Breast epithelium (tissue), 4 donors: ENCODE measurements at regions not wholly inside any gene's neighbourhood (a gene's known extent, or its start where the extent isn't known, plus 50 kb on each side); places are given as distances from the start of the nearest gene placed in this dataset.

Experiments used
- DNase-seq, 2 donors: peaks; one replicate each; pipeline ENCODE4 v3.0.0-alpha.2; 2019; ENCODE audit warnings: low spot score in 2 of 2
- H3K27ac ChIP-seq, 2 donors: fragments of 200-600 bp; sonication (generic) in 1 of 2; one replicate each; pipeline ENCODE4 v1.5.1; 2016 to 2019; ENCODE audit warnings: mild to moderate bottlenecking in 1 of 2
- H3K27me3 ChIP-seq, 2 donors: fragments of 200-600 bp; sonication (generic) in 1 of 2; one replicate each; pipeline versions ENCODE4 v1.5.1 to v1.6.0; 2017 to 2019; ENCODE audit warnings: control low read depth in 1 of 2, mild to moderate bottlenecking in 1 of 2
- H3K36me3 ChIP-seq: fragments of 200-600 bp; one replicate; pipeline ENCODE4 v1.5.1; 2019
- H3K4me1 ChIP-seq, 2 donors: fragments of 200-600 bp; sonication (generic); one replicate each; pipeline ENCODE4 v1.5.1; 2016 to 2019; ENCODE audit warnings: control low read depth in 1 of 2
- H3K4me3 ChIP-seq, 3 donors: fragments of 200-600 bp; sonication (generic); 1 replicate in 2 of 3; 2 replicates in 1 of 3; pipeline ENCODE4 v1.5.1; 2016 to 2019; ENCODE audit warnings: mild to moderate bottlenecking in 3 of 3, moderate library complexity in 2 of 3
- H3K9me3 ChIP-seq, 2 donors: fragments of 200-600 bp; sonication (generic) in 1 of 2; one replicate each; pipeline ENCODE4 v1.5.1; 2016 to 2019; ENCODE audit warnings: control low read depth in 1 of 2
- POLR2A ChIP-seq: fragments of 450-650 bp; IDR thresholded peaks from one replicate; pipeline ENCODE4 v1.6.1; 2016; ENCODE audit warnings: antibody characterized with exemption, mild to moderate bottlenecking, moderate library complexity
- POLR2AphosphoS5 ChIP-seq, 3 donors: sonication (generic); formaldehyde crosslinking; IDR thresholded peaks; one replicate each; pipeline ENCODE4 v1.6.1; 2017; ENCODE audit warnings: antibody characterized with exemption in 3 of 3
- intact Hi-C: fragments of 100-400 bp; cut with DNase I; formaldehyde crosslinking; loops from one replicate; pipeline ENCODE4 v1.15.1; 2023; ENCODE audit warnings: low total_unique reads
- TF ChIP-seq, protein P1 (sequence below), 3 donors: fragments of 450-650 bp; IDR thresholded peaks; one replicate each; pipeline ENCODE4 v1.5.1; 2016 to 2017; ENCODE audit warnings: antibody characterized with exemption in 3 of 3, mild to moderate bottlenecking in 3 of 3, moderate library complexity in 3 of 3

GRCh38 chr2:40548521-40548920 is 96.6 kb upstream of the SLC8A1 start:
- Histone ChIP-seq H3K4me1 (no peaks in the 10 kb centered on the region), H3K36me3 (no peaks in the 10 kb centered on the region), H3K9me3 (no peaks in the 10 kb centered on the region), H3K27me3 (no peaks in the 10 kb centered on the region), H3K27ac (no peak overlapping the region), H3K4me3 (no peak overlapping the region)
- no peak for DNase-seq
- intact Hi-C loops: no loop called here
- TF ChIP-seq POLR2A: no peak

GRCh38 chr2:40550085-40550484 is 98.2 kb upstream of the SLC8A1 start:
- no peak for DNase-seq
- Histone ChIP-seq H3K27ac (no peak overlapping the region), H3K9me3 (no peaks in the 10 kb centered on the region), H3K4me3 (no peak overlapping the region), H3K4me1 (no peaks in the 10 kb centered on the region), H3K27me3 (no peaks in the 10 kb centered on the region), H3K36me3 (no peaks in the 10 kb centered on the region)
- intact Hi-C loops: no loop called here
- TF ChIP-seq, protein P1, sequence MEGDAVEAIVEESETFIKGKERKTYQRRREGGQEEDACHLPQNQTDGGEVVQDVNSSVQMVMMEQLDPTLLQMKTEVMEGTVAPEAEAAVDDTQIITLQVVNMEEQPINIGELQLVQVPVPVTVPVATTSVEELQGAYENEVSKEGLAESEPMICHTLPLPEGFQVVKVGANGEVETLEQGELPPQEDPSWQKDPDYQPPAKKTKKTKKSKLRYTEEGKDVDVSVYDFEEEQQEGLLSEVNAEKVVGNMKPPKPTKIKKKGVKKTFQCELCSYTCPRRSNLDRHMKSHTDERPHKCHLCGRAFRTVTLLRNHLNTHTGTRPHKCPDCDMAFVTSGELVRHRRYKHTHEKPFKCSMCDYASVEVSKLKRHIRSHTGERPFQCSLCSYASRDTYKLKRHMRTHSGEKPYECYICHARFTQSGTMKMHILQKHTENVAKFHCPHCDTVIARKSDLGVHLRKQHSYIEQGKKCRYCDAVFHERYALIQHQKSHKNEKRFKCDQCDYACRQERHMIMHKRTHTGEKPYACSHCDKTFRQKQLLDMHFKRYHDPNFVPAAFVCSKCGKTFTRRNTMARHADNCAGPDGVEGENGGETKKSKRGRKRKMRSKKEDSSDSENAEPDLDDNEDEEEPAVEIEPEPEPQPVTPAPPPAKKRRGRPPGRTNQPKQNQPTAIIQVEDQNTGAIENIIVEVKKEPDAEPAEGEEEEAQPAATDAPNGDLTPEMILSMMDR (IDR thresholded peaks at IDR 0.05): no peak
- no peak for TF ChIP-seq POLR2A
- TF ChIP-seq POLR2AphosphoS5 (IDR thresholded peaks at IDR 0.05): no peak

- no peaks in the 10 kb centered on the region for H3K36me3 ChIP-seq
- no peak overlapping the region for H3K4me3 ChIP-seq
- H3K4me1 ChIP-seq: no peaks in the 10 kb centered on the region
- intact Hi-C loops: no loop called here
- no peaks in the 10 kb centered on the region for H3K9me3 ChIP-seq
- H3K27ac ChIP-seq: no peak overlapping the region
- DNase-seq: no peak
- TF ChIP-seq, protein P1 (IDR thresholded peaks at IDR 0.05): no peak
- no peak for TF ChIP-seq POLR2A
- TF ChIP-seq POLR2AphosphoS5 (IDR thresholded peaks at IDR 0.05): no peak
- H3K27me3 ChIP-seq: no peaks in the 10 kb centered on the region
Observed at GRCh38 chr2:40551081-40551480, 99.2 kb upstream of the SLC8A1 start.

DNA sequence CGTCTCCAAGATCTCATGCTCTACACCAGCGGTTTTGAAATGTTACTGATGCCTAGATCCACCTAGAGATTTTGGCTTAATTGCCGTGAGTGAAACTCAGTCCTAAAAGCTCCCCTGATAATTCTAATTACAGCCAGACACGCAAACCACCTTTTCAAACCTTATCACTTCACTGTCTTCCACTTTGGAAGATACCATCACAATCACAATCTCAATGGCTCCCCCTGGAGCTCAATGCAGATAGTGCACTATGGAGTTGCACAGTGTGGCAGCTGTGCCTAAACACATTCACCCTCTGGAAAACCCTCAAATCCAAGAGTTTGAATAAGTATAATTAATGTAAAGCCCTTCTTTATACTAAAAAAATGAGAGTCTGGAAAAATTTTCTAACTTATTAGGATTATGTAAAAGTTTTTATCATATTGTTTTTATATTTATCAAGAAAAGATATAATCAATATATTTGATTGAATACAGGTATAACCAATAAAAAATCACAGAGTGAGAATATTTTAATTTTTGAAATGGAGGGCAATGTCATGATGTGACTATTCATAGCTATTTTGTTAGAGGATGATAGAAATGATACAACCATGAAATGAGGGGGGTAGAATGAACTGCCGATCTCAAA is 102.9 kb upstream of the SLC8A1 start:
- Histone ChIP-seq H3K36me3 (no peaks in the 10 kb centered on the region), H3K4me1 (no peaks in the 10 kb centered on the region), H3K9me3 (no peaks in the 10 kb centered on the region), H3K4me3 (no peak overlapping the region), H3K27me3 (no peaks in the 10 kb centered on the region), H3K27ac (no peak overlapping the region)
- TF ChIP-seq POLR2A (no peak), POLR2AphosphoS5 (IDR thresholded peaks at IDR 0.05) (no peak)
- TF ChIP-seq, protein P1 (IDR thresholded peaks at IDR 0.05): peak; percentile 38 to 61 (median 59)
- DNase-seq: peak in 1 of 2 donors; percentile 34
- intact Hi-C loops: loop anchor here (5.0 kb wide), 1 partner anchor 333 kb away; no protein-coding TSS in a partner anchor

DNA sequence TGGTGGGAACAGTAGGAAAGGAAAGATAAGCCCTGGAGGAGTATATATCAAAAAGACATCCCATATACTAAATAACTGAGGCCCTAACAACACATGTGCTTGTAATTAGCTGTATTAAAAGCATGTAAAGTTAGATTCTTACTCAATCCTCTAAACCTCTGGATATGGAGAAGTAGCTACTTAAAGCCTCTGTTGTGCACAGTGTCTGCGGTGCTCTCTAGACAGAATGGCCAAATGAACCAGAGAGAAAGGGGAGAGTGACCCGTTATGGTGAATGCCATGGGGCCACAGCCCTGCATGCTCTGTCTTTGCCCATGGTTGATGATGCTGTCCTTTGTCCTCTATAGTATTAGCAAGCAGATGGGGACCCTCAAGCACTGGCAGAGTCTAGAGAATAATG is 104.4 kb upstream of the SLC8A1 start:
- intact Hi-C loops: loop anchor here (5.0 kb wide), 1 partner anchor 331 kb away; no protein-coding TSS in a partner anchor
- no peaks in the 10 kb centered on the region for H3K9me3 ChIP-seq
- no peak overlapping the region for H3K27ac ChIP-seq
- TF ChIP-seq POLR2AphosphoS5 (IDR thresholded peaks at IDR 0.05) (no peak), POLR2A (no peak)
- TF ChIP-seq, protein P1 (IDR thresholded peaks at IDR 0.05): no peak
- no peaks in the 10 kb centered on the region for H3K27me3 ChIP-seq
- no peak overlapping the region for H3K4me3 ChIP-seq
- H3K4me1 ChIP-seq: no peaks in the 10 kb centered on the region
- no peak for DNase-seq
- no peaks in the 10 kb centered on the region for H3K36me3 ChIP-seq
